ENCODE measurements at regions not wholly inside any gene's neighbourhood (a gene's known extent, or its start where the extent isn't known, plus 50 kb on each side); places are given as distances from the start of the nearest gene placed in this dataset.

- no peak overlapping the region for H3K27ac Mint-ChIP-seq
- peaks cover 3 to 5% of the 10 kb centered on the region in 2 donors for H3K27me3 Mint-ChIP-seq
- H3K36me3 ChIP-seq (ENCODE audit: control insufficient read depth in 2 of 2, extremely low read depth in 1 of 2, insufficient read depth in 1 of 2, low read length in 1 of 2): no peaks in the 10 kb centered on the region
- H3K4me1 ChIP-seq (ENCODE audit: control insufficient read depth in 1 of 2, extremely low read depth in 1 of 2, insufficient read depth in 2 of 2, low read length in 2 of 2): no peaks in the 10 kb centered on the region
- no CpG with 5 or more reads among the region's 2 CpGs for WGBS (ENCODE audit: insufficient coverage)
- no peaks in the 10 kb centered on the region for H3K9me3 Mint-ChIP-seq
- CTCF ChIA-PET: interaction anchor here in 1 of 2 donors (0.6 kb wide), 1 partner anchor 671 kb away, joined by 4 read pairs; no protein-coding TSS in a partner anchor
- H3K27me3 ChIP-seq (replicated peaks in 1 of 2; ENCODE audit: control insufficient read depth in 2 of 2, extremely low read depth in 1 of 2, insufficient read depth in 2 of 2, low read length in 1 of 2): no peaks in the 10 kb centered on the region
- DNase-seq (no peak), ATAC-seq (replicated peaks in 1 of 4) (no peak)
- H3K9me3 ChIP-seq: no peaks in the 10 kb centered on the region
- H3K4me1 Mint-ChIP-seq: no peaks in the 10 kb centered on the region
- H3K4me3 Mint-ChIP-seq: no peak overlapping the region
- no peaks in the 10 kb centered on the region for H3K36me3 Mint-ChIP-seq
- POLR2A ChIA-PET: no interaction called here
- no peak overlapping the region for H3K4me3 ChIP-seq (ENCODE audit: control insufficient read depth in 1 of 2, extremely low read depth in 1 of 2, low read length in 1 of 2)
- no peak overlapping the region for H3K27ac ChIP-seq (ENCODE audit: low read length)
Observed at GRCh38 chr21:35358008-35358407, 308.9 kb upstream of the RUNX1 start.

- WGBS (ENCODE audit: insufficient coverage): no CpG with 5 or more reads among the region's 3 CpGs
- Mint-ChIP-seq H3K27ac (no peak overlapping the region), H3K36me3 (no peaks in the 10 kb centered on the region), H3K4me1 (no peaks in the 10 kb centered on the region), H3K4me3 (no peak overlapping the region), H3K27me3 (peaks cover 3 to 8% of the 10 kb centered on the region in 2 donors), H3K9me3 (no peaks in the 10 kb centered on the region)
- H3K27me3 ChIP-seq (replicated peaks in 1 of 2; ENCODE audit: control insufficient read depth in 2 of 2, extremely low read depth in 1 of 2, insufficient read depth in 2 of 2, low read length in 1 of 2): no peaks in the 10 kb centered on the region
- H3K4me1 ChIP-seq (ENCODE audit: control insufficient read depth in 1 of 2, extremely low read depth in 1 of 2, insufficient read depth in 2 of 2, low read length in 2 of 2): no peaks in the 10 kb centered on the region
- ATAC-seq (replicated peaks in 1 of 4): no peak
- no peaks in the 10 kb centered on the region for H3K36me3 ChIP-seq (ENCODE audit: control insufficient read depth in 2 of 2, extremely low read depth in 1 of 2, insufficient read depth in 1 of 2, low read length in 1 of 2)
- no peak overlapping the region for H3K4me3 ChIP-seq (ENCODE audit: control insufficient read depth in 1 of 2, extremely low read depth in 1 of 2, low read length in 1 of 2)
- POLR2A ChIA-PET: no interaction called here
- no peak for DNase-seq
- CTCF ChIA-PET: interaction anchor here in 1 of 2 donors (0.6 kb wide), 1 partner anchor 816 kb away, joined by 3 read pairs; no protein-coding TSS in a partner anchor
- H3K27ac ChIP-seq (ENCODE audit: low read length): no peak overlapping the region
- H3K9me3 ChIP-seq: no peaks in the 10 kb centered on the region
Observed at GRCh38 chr21:35357041-35357780, 308.1 kb upstream of the RUNX1 start.

- H3K4me3 ChIP-seq (ENCODE audit: control insufficient read depth in 1 of 2, extremely low read depth in 1 of 2, low read length in 1 of 2): no peak overlapping the region
- Mint-ChIP-seq H3K9me3 (no peaks in the 10 kb centered on the region), H3K27ac (no peak overlapping the region), H3K27me3 (peaks cover 3 to 8% of the 10 kb centered on the region in 2 donors), H3K4me3 (no peak overlapping the region), H3K36me3 (no peaks in the 10 kb centered on the region), H3K4me1 (no peaks in the 10 kb centered on the region)
- POLR2A ChIA-PET: no interaction called here
- no peak overlapping the region for H3K27ac ChIP-seq (ENCODE audit: low read length)
- no peaks in the 10 kb centered on the region for H3K9me3 ChIP-seq
- DNase-seq (no peak), ATAC-seq (replicated peaks in 1 of 4) (no peak)
- CTCF ChIA-PET: no interaction called here
- H3K4me1 ChIP-seq (ENCODE audit: control insufficient read depth in 1 of 2, extremely low read depth in 1 of 2, insufficient read depth in 2 of 2, low read length in 2 of 2): no peaks in the 10 kb centered on the region
- 83% methylated on average over 2 of the region's 2 CpGs for whole genome bisulfite sequencing (ENCODE audit: insufficient coverage)
- peaks cover 0 to 3% of the 10 kb centered on the region in 2 experiments for H3K27me3 ChIP-seq (replicated peaks in 1 of 2; ENCODE audit: control insufficient read depth in 2 of 2, extremely low read depth in 1 of 2, insufficient read depth in 2 of 2, low read length in 1 of 2)
- H3K36me3 ChIP-seq (ENCODE audit: control insufficient read depth in 2 of 2, extremely low read depth in 1 of 2, insufficient read depth in 1 of 2, low read length in 1 of 2): no peaks in the 10 kb centered on the region
Observed at GRCh38 chr21:35354078-35354477, 305.0 kb upstream of the RUNX1 start.

GRCh38 chr21:35352793-35353192 is 303.7 kb upstream of the RUNX1 start:
- peaks cover 5 to 8% of the 10 kb centered on the region in 2 donors for H3K27me3 Mint-ChIP-seq
- POLR2A ChIA-PET: no interaction called here
- Histone ChIP-seq H3K4me3 (ENCODE audit: control insufficient read depth in 1 of 2, extremely low read depth in 1 of 2, low read length in 1 of 2) (no peak overlapping the region), H3K4me1 (ENCODE audit: control insufficient read depth in 1 of 2, extremely low read depth in 1 of 2, insufficient read depth in 2 of 2, low read length in 2 of 2) (no peaks in the 10 kb centered on the region), H3K27me3 (replicated peaks in 1 of 2; ENCODE audit: control insufficient read depth in 2 of 2, extremely low read depth in 1 of 2, insufficient read depth in 2 of 2, low read length in 1 of 2) (peaks cover 0 to 3% of the 10 kb centered on the region in 2 experiments), H3K9me3 (no peaks in the 10 kb centered on the region), H3K36me3 (ENCODE audit: control insufficient read depth in 2 of 2, extremely low read depth in 1 of 2, insufficient read depth in 1 of 2, low read length in 1 of 2) (no peaks in the 10 kb centered on the region), H3K27ac (ENCODE audit: low read length) (no peak overlapping the region)
- H3K4me1 Mint-ChIP-seq: no peaks in the 10 kb centered on the region
- no peak overlapping the region for H3K4me3 Mint-ChIP-seq
- ATAC-seq (replicated peaks in 1 of 4): no peak
- no peaks in the 10 kb centered on the region for H3K9me3 Mint-ChIP-seq
- no peak for DNase-seq
- no peak overlapping the region for H3K27ac Mint-ChIP-seq
- CTCF ChIA-PET: no interaction called here
- H3K36me3 Mint-ChIP-seq: no peaks in the 10 kb centered on the region
- WGBS (ENCODE audit: insufficient coverage): 86% methylated on average over 3 of the region's 7 CpGs

GRCh38 chr21:35352066-35352770 is 303.1 kb upstream of the RUNX1 start:
- no CpG with 5 or more reads among the region's 4 CpGs for WGBS (ENCODE audit: insufficient coverage)
- DNase-seq: no peak
- Histone ChIP-seq H3K27me3 (replicated peaks in 1 of 2; ENCODE audit: control insufficient read depth in 2 of 2, extremely low read depth in 1 of 2, insufficient read depth in 2 of 2, low read length in 1 of 2) (peaks cover 0 to 3% of the 10 kb centered on the region in 2 experiments), H3K36me3 (ENCODE audit: control insufficient read depth in 2 of 2, extremely low read depth in 1 of 2, insufficient read depth in 1 of 2, low read length in 1 of 2) (no peaks in the 10 kb centered on the region), H3K27ac (ENCODE audit: low read length) (no peak overlapping the region), H3K4me1 (ENCODE audit: control insufficient read depth in 1 of 2, extremely low read depth in 1 of 2, insufficient read depth in 2 of 2, low read length in 2 of 2) (no peaks in the 10 kb centered on the region), H3K4me3 (ENCODE audit: control insufficient read depth in 1 of 2, extremely low read depth in 1 of 2, low read length in 1 of 2) (no peak overlapping the region), H3K9me3 (no peaks in the 10 kb centered on the region)
- peaks cover 8 to 11% of the 10 kb centered on the region in 2 donors for H3K27me3 Mint-ChIP-seq
- H3K4me3 Mint-ChIP-seq: no peak overlapping the region
- no peaks in the 10 kb centered on the region for H3K9me3 Mint-ChIP-seq
- no peak overlapping the region for H3K27ac Mint-ChIP-seq
- H3K4me1 Mint-ChIP-seq: no peaks in the 10 kb centered on the region
- no peaks in the 10 kb centered on the region for H3K36me3 Mint-ChIP-seq
- no peak for ATAC-seq (replicated peaks in 1 of 4)
- CTCF ChIA-PET: no interaction called here
- POLR2A ChIA-PET: no interaction called here

GRCh38 chr21:35351434-35351833 is 302.3 kb upstream of the RUNX1 start:
- ChIA-PET POLR2A (interaction anchor here in 1 of 2 donors (0.5 kb wide), 1 partner anchor 211 kb away, joined by 5 read pairs; no protein-coding TSS in a partner anchor), CTCF (no interaction called here)
- no peaks in the 10 kb centered on the region for H3K4me1 ChIP-seq (ENCODE audit: control insufficient read depth in 1 of 2, extremely low read depth in 1 of 2, insufficient read depth in 2 of 2, low read length in 2 of 2)
- peaks cover 0 to 3% of the 10 kb centered on the region in 2 experiments for H3K27me3 ChIP-seq (replicated peaks in 1 of 2; ENCODE audit: control insufficient read depth in 2 of 2, extremely low read depth in 1 of 2, insufficient read depth in 2 of 2, low read length in 1 of 2)
- no peaks in the 10 kb centered on the region for H3K36me3 ChIP-seq (ENCODE audit: control insufficient read depth in 2 of 2, extremely low read depth in 1 of 2, insufficient read depth in 1 of 2, low read length in 1 of 2)
- H3K27ac ChIP-seq (ENCODE audit: low read length): no peak overlapping the region
- no CpG with 5 or more reads among the region's 1 CpG for WGBS (ENCODE audit: insufficient coverage)
- ATAC-seq (replicated peaks in 1 of 4): no peak
- H3K4me1 Mint-ChIP-seq: no peaks in the 10 kb centered on the region
- H3K36me3 Mint-ChIP-seq: no peaks in the 10 kb centered on the region
- H3K4me3 ChIP-seq (ENCODE audit: control insufficient read depth in 1 of 2, extremely low read depth in 1 of 2, low read length in 1 of 2): no peak overlapping the region
- peaks cover 8 to 11% of the 10 kb centered on the region in 2 donors for H3K27me3 Mint-ChIP-seq
- no peak overlapping the region for H3K4me3 Mint-ChIP-seq
- H3K9me3 ChIP-seq: no peaks in the 10 kb centered on the region
- H3K27ac Mint-ChIP-seq: no peak overlapping the region
- H3K9me3 Mint-ChIP-seq: no peaks in the 10 kb centered on the region
- DNase-seq: no peak
